ENCODE measurements at regions not wholly inside any gene's neighbourhood (a gene's known extent, or its start where the extent isn't known, plus 50 kb on each side); places are given as distances from the start of the nearest gene placed in this dataset.
"Not testable (repeated sequence)": the region's sequence is repeated elsewhere in the genome, so short reads cannot be mapped to it uniquely, and the experiment has no call there.

GRCh38 chr14:106753751-106754150, 1227.4 kb downstream of the TMEM121 start:
- not testable (repeated sequence) for TF ChIP-seq CTCF (IDR thresholded peaks at IDR 0.05; ENCODE audit: insufficient read depth, low read depth, low read length); EZH2 (IDR thresholded peaks at IDR 0.05; ENCODE audit: insufficient read depth, low read length)
